Kidney (tissue), 13 donors: ENCODE measurements at regions not wholly inside any gene's neighbourhood (a gene's known extent, or its start where the extent isn't known, plus 50 kb on each side); places are given as distances from the start of the nearest gene placed in this dataset.

ENCODE experiments used
- DNase-seq, 5 donors: peaks; one replicate each; pipeline ENCODE4 v3.0.0-alpha.2; 2013 to 2020
- FAIRE-seq: peaks from 2 replicates; lab custom pipeline; 2012; peaks lifted over from hg19 to GRCh38; lab: Jason Lieb, UNC
- H3K27ac ChIP-seq, 2 donors: one replicate each; pipeline ENCODE4 v1.7.0; 2013; ENCODE audit warnings: low read depth in 2 of 2, low read length in 2 of 2, inconsistent platforms in 1 of 2
- H3K27me3 ChIP-seq: one replicate; pipeline ENCODE4 v1.7.1; 2013; ENCODE audit warnings: low read length, inconsistent platforms; ENCODE audit not compliant: control insufficient read depth, insufficient read depth
- H3K36me3 ChIP-seq, 3 donors: one replicate each; pipeline versions ENCODE4 v1.7.0 to v1.7.1; 2013; ENCODE audit warnings: low read length in 3 of 3, control low read depth in 1 of 3, inconsistent platforms in 1 of 3; ENCODE audit not compliant: insufficient read depth in 3 of 3, control insufficient read depth in 2 of 3
- H3K4me1 ChIP-seq, 3 donors: one replicate each; pipeline versions ENCODE4 v1.7.0 to v1.7.1; 2013; ENCODE audit warnings: low read length in 3 of 3, inconsistent platforms in 1 of 3, low read depth in 1 of 3; ENCODE audit not compliant: control insufficient read depth in 2 of 3, insufficient read depth in 2 of 3
- H3K4me3 ChIP-seq, 3 donors: one replicate each; pipeline versions ENCODE4 v1.7.0 to v1.8.1; 2013; ENCODE audit warnings: low read length in 3 of 3, control low read depth in 1 of 3, inconsistent platforms in 1 of 3
- H3K9ac ChIP-seq, 3 donors: one replicate each; pipeline versions ENCODE4 v1.7.0 to v1.7.1; 2013; ENCODE audit warnings: low read length in 3 of 3, control low read depth in 1 of 3, inconsistent platforms in 1 of 3
- H3K9me3 ChIP-seq, 3 donors: one replicate each; pipeline versions ENCODE4 v1.7.0 to v1.7.1; 2013; ENCODE audit warnings: low read length in 3 of 3, control low read depth in 1 of 3, inconsistent platforms in 1 of 3; ENCODE audit not compliant: control insufficient read depth in 2 of 3, insufficient read depth in 1 of 3
- CTCF ChIP-seq: IDR thresholded peaks from 3 replicates; pipeline ENCODE4 v1.5.1; 2012; ENCODE audit warnings: mild to moderate bottlenecking, moderate library complexity, borderline replicate concordance; ENCODE audit not compliant: insufficient read depth; ENCODE audit errors: extremely low read depth
- intact Hi-C: fragments of 100-400 bp; cut with DNase I; formaldehyde crosslinking; loops from one replicate; pipeline ENCODE4 v1.11.1; 2022
- donor health status: control.
- donor health status: control.
- donor health status: control.
- donor health status: control.
- donor health status: control.
- donor health status: DM: yes; HTN: yes; CAD: no.
- donor health status: Normal renal cell carcinoma (clear cell type).

GRCh38 chr9:102044133-102044532 lies 305.7 kb upstream of the GRIN3A start:
- Histone ChIP-seq H3K36me3 (no peaks in the 10 kb centered on the region), H3K9ac (no peak overlapping the region), H3K27ac (no peak overlapping the region), H3K27me3 (no peaks in the 10 kb centered on the region), H3K4me1 (no peaks in the 10 kb centered on the region), H3K9me3 (no peaks in the 10 kb centered on the region), H3K4me3 (no peak overlapping the region)
- intact Hi-C loops: no loop called here
- TF ChIP-seq CTCF: no peak
- DNase-seq (no peak), FAIRE-seq (no peak)

- no peaks in the 10 kb centered on the region for H3K36me3 ChIP-seq
- H3K27ac ChIP-seq: no peak overlapping the region
- no peak for TF ChIP-seq CTCF
- DNase-seq: no peak
- H3K4me1 ChIP-seq: no peaks in the 10 kb centered on the region
- H3K9ac ChIP-seq: no peak overlapping the region
- intact Hi-C loops: no loop called here
- FAIRE-seq: no peak
- no peaks in the 10 kb centered on the region for H3K27me3 ChIP-seq
- no peaks in the 10 kb centered on the region for H3K9me3 ChIP-seq
- no peak overlapping the region for H3K4me3 ChIP-seq
These were observed 299.6 kb upstream of the GRIN3A start for GRCh38 chr9:102038006-102038405.

GRCh38 chr9:102035929-102036328 lies 297.5 kb upstream of the GRIN3A start:
- intact Hi-C loops: no loop called here
- no peaks in the 10 kb centered on the region for H3K36me3 ChIP-seq
- H3K9ac ChIP-seq: no peak overlapping the region
- no peaks in the 10 kb centered on the region for H3K9me3 ChIP-seq
- H3K27me3 ChIP-seq: no peaks in the 10 kb centered on the region
- no peak for TF ChIP-seq CTCF
- no peaks in the 10 kb centered on the region for H3K4me1 ChIP-seq
- H3K4me3 ChIP-seq: no peak overlapping the region
- DNase-seq (no peak), FAIRE-seq (no peak)
- no peak overlapping the region for H3K27ac ChIP-seq

GRCh38 chr9:102032614-102033013 lies 294.2 kb upstream of the GRIN3A start:
- intact Hi-C loops: no loop called here
- Histone ChIP-seq H3K9me3 (no peaks in the 10 kb centered on the region), H3K27me3 (no peaks in the 10 kb centered on the region), H3K36me3 (no peaks in the 10 kb centered on the region), H3K9ac (no peak overlapping the region), H3K4me3 (no peak overlapping the region), H3K4me1 (no peaks in the 10 kb centered on the region), H3K27ac (no peak overlapping the region)
- DNase-seq (no peak), FAIRE-seq (no peak)
- TF ChIP-seq CTCF: no peak
